SKM-1 treated with dmso at 0.1 percent for 144 hours (cell line): ENCODE measurements at regions not wholly inside any gene's neighbourhood (a gene's known extent, or its start where the extent isn't known, plus 50 kb on each side); places are given as distances from the start of the nearest gene placed in this dataset.

Experiments
- DNase-seq: peaks from one replicate; lab custom pipeline; 2025; ENCODE audit not compliant: unreplicated experiment; lab: John Stamatoyannopoulos, UW

DNA sequence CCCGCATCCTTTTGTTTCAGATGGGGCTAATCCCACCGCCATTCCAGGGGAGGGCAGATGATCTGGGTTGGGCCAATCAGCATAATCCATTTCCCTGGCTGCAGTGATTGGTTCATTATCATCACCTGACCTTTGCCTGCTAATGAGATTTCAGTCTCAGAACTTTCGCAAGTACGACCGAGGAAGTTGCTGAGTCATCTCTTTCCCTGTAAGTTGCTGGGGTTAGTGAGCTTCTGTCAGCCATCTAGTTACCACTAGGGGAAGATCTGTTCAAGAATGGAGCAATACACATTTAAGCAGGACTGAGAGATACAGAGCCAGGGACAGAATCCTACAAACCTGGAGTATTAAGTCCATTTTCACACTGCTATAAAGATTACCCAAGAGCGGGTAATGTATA lies 65.3 kb upstream of the NUDT7 start:
- DNase-seq = peak; percentile 57

DNA sequence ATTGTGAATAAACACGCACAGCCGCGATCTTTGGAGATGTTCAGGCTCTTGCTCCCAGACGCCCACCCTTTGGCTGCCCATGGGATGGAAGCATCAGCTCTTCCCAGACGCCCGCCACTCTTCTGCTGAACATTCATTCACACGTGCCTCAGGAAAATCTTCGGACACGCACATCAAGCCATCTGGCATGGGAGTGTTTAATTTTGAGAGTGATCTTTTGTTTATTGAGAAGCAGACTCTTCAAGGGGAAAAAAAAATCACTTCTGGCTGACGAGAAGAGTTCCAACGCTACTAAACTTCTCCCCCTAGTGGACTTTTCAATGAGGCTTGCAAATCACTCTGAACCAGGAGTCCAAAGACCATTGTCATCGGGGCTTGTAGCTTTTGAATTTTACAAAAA lies 62.0 kb upstream of the NUDT7 start:
- DNase-seq = no peak

DNA sequence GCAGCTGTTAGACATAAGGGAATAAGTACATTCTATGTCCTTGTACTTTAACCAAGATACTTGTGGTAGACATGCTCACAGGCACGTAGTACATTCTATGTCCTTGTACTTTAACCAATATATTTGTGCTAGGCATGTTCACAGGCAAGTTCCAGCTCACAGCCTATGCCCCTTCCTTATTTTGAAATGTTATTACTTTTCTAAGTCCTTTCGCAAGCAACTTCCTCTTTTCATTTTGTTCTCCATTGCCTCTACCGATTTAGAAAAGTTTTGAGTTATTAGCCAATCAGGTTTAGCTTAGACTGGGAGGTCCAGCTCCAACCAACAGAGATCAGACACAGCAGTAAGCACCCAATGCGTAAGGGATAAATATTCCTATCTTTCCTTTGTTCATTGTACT lies 60.1 kb upstream of the NUDT7 start:
- DNase-seq = peak; percentile 97

DNA sequence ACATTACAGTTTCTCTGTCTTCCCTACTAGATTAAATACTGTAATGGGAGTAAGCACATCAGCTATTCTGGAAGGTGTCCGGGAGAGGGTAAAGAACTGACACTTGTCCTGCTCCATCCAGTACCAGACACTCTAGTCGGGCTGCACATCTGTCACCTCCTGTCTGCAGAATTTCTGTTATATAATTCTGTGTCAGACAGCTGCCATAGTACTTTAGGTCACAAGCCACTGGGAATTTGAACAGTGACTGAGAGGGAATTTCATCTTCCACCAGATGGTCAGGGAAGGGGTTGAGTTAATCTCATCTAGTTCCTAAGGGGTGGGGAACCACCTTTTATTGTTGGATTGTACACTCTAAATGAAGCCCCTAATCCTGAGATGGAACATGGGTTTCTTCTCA lies 58.6 kb upstream of the NUDT7 start:
- no peak for DNase-seq

DNA sequence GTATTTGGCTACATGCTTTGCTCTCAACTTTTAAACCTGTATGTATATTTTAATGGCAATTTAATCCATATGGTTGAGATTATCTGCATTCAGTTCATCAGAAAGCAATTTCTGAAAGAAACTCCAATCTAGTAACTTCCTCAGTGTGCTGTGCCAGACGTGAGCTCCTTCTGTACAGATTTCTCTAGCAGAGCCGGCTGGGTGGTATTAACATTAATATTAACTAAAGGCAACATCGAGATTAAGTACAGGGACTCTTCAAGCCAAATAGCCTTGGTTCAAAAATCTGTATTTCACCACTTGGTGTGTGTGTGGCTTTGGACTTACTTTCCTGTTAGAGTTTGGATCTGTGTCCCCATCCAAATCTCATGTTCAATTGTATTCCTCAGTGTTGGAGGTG lies 55.5 kb upstream of the NUDT7 start:
- no peak for DNase-seq

DNA sequence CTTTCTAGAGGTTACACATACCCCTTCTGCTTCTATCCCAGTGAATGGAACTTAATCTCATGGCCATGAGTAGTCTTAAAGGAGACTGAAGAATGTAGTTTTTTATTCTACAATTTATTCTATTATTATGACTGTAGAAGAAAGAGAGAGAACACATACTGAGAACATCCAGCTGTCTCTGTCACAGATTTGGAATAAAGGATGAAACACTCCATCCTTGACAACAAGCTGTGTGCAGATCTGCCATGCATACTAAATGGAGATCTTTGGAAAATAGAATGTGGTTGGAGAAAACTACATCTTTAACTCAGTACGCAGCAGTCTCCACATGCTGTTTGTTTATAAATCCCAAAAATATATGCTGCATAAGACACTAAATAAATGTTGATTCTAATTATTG lies 54.1 kb upstream of the NUDT7 start:
- no peak for DNase-seq

DNA sequence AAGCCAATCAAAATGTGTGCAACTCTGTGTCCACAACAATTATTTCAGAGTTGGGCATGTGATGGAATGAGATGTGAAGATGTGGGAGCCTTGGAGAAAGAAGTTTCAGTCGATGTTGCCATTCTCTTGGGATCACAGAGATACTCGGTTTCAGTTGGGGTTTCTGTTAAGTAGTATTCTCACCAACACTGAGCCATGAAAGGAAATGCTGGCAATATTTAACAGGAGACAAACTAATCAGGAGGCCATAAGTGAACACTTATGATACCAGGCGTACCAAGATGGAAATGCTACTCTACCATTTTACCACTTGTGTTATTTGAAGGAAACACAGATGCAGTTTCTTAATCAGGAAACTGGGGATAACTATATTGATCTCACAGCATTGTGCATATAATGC lies 53.3 kb upstream of the NUDT7 start:
- no peak for DNase-seq
